Tibial nerve (tissue), 4 donors: ENCODE measurements at regions not wholly inside any gene's neighbourhood (a gene's known extent, or its start where the extent isn't known, plus 50 kb on each side); places are given as distances from the start of the nearest gene placed in this dataset.
"Not testable (repeated sequence)": the region's sequence is repeated elsewhere in the genome, so short reads cannot be mapped to it uniquely, and the experiment has no call there.

Source experiments
- DNase-seq, 2 donors: peaks; one replicate each; pipeline ENCODE4 v3.0.0-alpha.2; 2019; ENCODE audit warnings: low spot score in 2 of 2
- H3K27ac ChIP-seq, 4 donors: fragments of 200-600 bp; sonication (generic) in 3 of 4; one replicate each; pipeline ENCODE4 v1.5.1; 2017 to 2019; ENCODE audit warnings: mild to moderate bottlenecking in 1 of 4
- H3K27me3 ChIP-seq, 2 donors: fragments of 200-600 bp; sonication (generic) in 1 of 2; one replicate each; pipeline versions ENCODE4 v1.5.1 to v1.6.0; 2017 to 2019
- H3K36me3 ChIP-seq, 3 donors: fragments of 200-600 bp; sonication (generic); one replicate each; pipeline ENCODE4 v1.5.1; 2018 to 2019
- H3K4me1 ChIP-seq, 4 donors: fragments of 200-600 bp; sonication (generic) in 3 of 4; one replicate each; pipeline ENCODE4 v1.5.1; 2017 to 2019
- H3K4me3 ChIP-seq, 4 donors: fragments of 200-600 bp; sonication (generic) in 3 of 4; one replicate each; pipeline ENCODE4 v1.5.1; 2017 to 2019; ENCODE audit warnings: mild to moderate bottlenecking in 1 of 4, moderate library complexity in 1 of 4
- H3K9me3 ChIP-seq, 4 donors: fragments of 200-600 bp; sonication (generic) in 3 of 4; one replicate each; pipeline ENCODE4 v1.5.1; 2017 to 2019
- CTCF ChIP-seq, 5 experiments: fragments of 200-600 bp in 3 of 5; fragments of 450-650 bp in 2 of 5; sonication (generic) in 3 of 5; IDR thresholded peaks; one replicate each; pipeline ENCODE4 v1.5.1; 2016 to 2019; ENCODE audit warnings: antibody characterized with exemption in 5 of 5, mild to moderate bottlenecking in 3 of 5, moderate library complexity in 2 of 5
- EP300 ChIP-seq, 2 donors: sonication (generic); formaldehyde crosslinking; IDR thresholded peaks; one replicate each; pipeline ENCODE4 v1.6.1; 2017; ENCODE audit warnings: antibody characterized with exemption in 2 of 2, mild to moderate bottlenecking in 1 of 2
- POLR2A ChIP-seq, 2 donors: fragments of 450-650 bp; IDR thresholded peaks; one replicate each; pipeline ENCODE4 v1.6.1; 2017; ENCODE audit warnings: antibody characterized with exemption in 2 of 2, mild to moderate bottlenecking in 2 of 2, moderate library complexity in 2 of 2
- WGBS, 2 donors: methylation state at CpG; one replicate each; pipeline ENCODE4 v1.1.5; 2018; 5-methylcytosine and 5-hydroxymethylcytosine counted together

- WGBS, 2 donors: 91 to 93% methylated on average over 5 of the region's 5 CpGs
Observed at GRCh38 chr22:23481369-23481768, 98.7 kb downstream of the IGLL1 start.

GRCh38 chr22:23478175-23478574 is 101.9 kb downstream of the IGLL1 start:
- WGBS, 2 donors: 40 to 55% methylated on average over 1 to 4 of the region's 4 CpGs
- Histone ChIP-seq H3K27ac (no peak overlapping the region), H3K4me1 (no peaks in the 10 kb centered on the region), H3K36me3 (no peaks in the 10 kb centered on the region), H3K27me3 (no peaks in the 10 kb centered on the region), H3K4me3 (no peak overlapping the region), H3K9me3 (no peaks in the 10 kb centered on the region)
- TF ChIP-seq CTCF (IDR thresholded peaks at IDR 0.05) (no peak), EP300 (IDR thresholded peaks at IDR 0.05) (no peak), POLR2A (IDR thresholded peaks at IDR 0.05) (no peak)
- DNase-seq: no peak

More at GRCh38 chr22:23481369-23481768, 98.7 kb downstream of the IGLL1 start:
- no peak for TF ChIP-seq EP300 (IDR thresholded peaks at IDR 0.05)
- no peak for TF ChIP-seq CTCF (IDR thresholded peaks at IDR 0.05)
- no peak for TF ChIP-seq POLR2A (IDR thresholded peaks at IDR 0.05)
- H3K4me3 ChIP-seq: no peak overlapping the region
- no peak for DNase-seq
- no peak overlapping the region for H3K27ac ChIP-seq
- no peaks in the 10 kb centered on the region for H3K4me1 ChIP-seq
- no peaks in the 10 kb centered on the region for H3K36me3 ChIP-seq
- no peaks in the 10 kb centered on the region for H3K27me3 ChIP-seq
- H3K9me3 ChIP-seq: no peaks in the 10 kb centered on the region

- not testable (repeated sequence) for DNase-seq, H3K36me3 ChIP-seq, H3K27me3 ChIP-seq, H3K4me1 ChIP-seq, H3K4me3 ChIP-seq, H3K27ac ChIP-seq, H3K9me3 ChIP-seq
- 88 to 89% methylated on average over 6 of the region's 6 CpGs for WGBS, 2 donors
Observed at GRCh38 chr22:23474531-23474930, 105.6 kb downstream of the IGLL1 start.

GRCh38 chr22:23473901-23474300 is 106.2 kb downstream of the IGLL1 start:
- no peaks in the 10 kb centered on the region for H3K4me1 ChIP-seq
- TF ChIP-seq EP300 (IDR thresholded peaks at IDR 0.05) (no peak), CTCF (IDR thresholded peaks at IDR 0.05) (no peak), POLR2A (IDR thresholded peaks at IDR 0.05) (no peak)
- WGBS, 2 donors: 78% methylated on average over 8 of the region's 8 CpGs
- H3K4me3 ChIP-seq: no peak overlapping the region
- DNase-seq: no peak
- no peaks in the 10 kb centered on the region for H3K9me3 ChIP-seq
- H3K27ac ChIP-seq: no peak overlapping the region
- H3K27me3 ChIP-seq: no peaks in the 10 kb centered on the region
- no peaks in the 10 kb centered on the region for H3K36me3 ChIP-seq

- H3K27ac ChIP-seq, H3K36me3 ChIP-seq, H3K27me3 ChIP-seq, H3K4me1 ChIP-seq, H3K9me3 ChIP-seq, DNase-seq, H3K4me3 ChIP-seq: not testable (repeated sequence)
- WGBS, 2 donors: 90 to 92% methylated on average over 7 of the region's 7 CpGs
Observed at GRCh38 chr22:23472376-23472775, 107.7 kb downstream of the IGLL1 start.

GRCh38 chr22:23471698-23472097 is 108.4 kb downstream of the IGLL1 start:
- TF ChIP-seq EP300 (IDR thresholded peaks at IDR 0.05): no peak
- WGBS, 2 donors: 83 to 89% methylated on average over 3 of the region's 3 CpGs
- Histone ChIP-seq H3K27ac (no peak overlapping the region), H3K4me1 (no peaks in the 10 kb centered on the region), H3K36me3 (no peaks in the 10 kb centered on the region), H3K4me3 (no peak overlapping the region), H3K27me3 (no peaks in the 10 kb centered on the region), H3K9me3 (no peaks in the 10 kb centered on the region)
- DNase-seq: no peak

GRCh38 chr22:23470811-23471389 is 109.2 kb downstream of the IGLL1 start:
- Histone ChIP-seq H3K4me1 (no peaks in the 10 kb centered on the region), H3K27ac (no peak overlapping the region), H3K9me3 (no peaks in the 10 kb centered on the region), H3K27me3 (no peaks in the 10 kb centered on the region), H3K36me3 (no peaks in the 10 kb centered on the region), H3K4me3 (no peak overlapping the region)
- WGBS, 2 donors: 89 to 95% methylated on average over 8 of the region's 8 CpGs
- TF ChIP-seq EP300 (IDR thresholded peaks at IDR 0.05) (no peak), POLR2A (IDR thresholded peaks at IDR 0.05) (no peak), CTCF (IDR thresholded peaks at IDR 0.05) (no peak)
- DNase-seq: no peak
